Esophagus squamous epithelium (tissue), 5 donors: ENCODE measurements at regions not wholly inside any gene's neighbourhood (a gene's known extent, or its start where the extent isn't known, plus 50 kb on each side); places are given as distances from the start of the nearest gene placed in this dataset.

Source experiments
- DNase-seq: peaks from one replicate; lab custom pipeline; 2025; lab: John Stamatoyannopoulos, UW
- H3K27ac ChIP-seq, 4 donors: fragments of 200-600 bp; sonication (generic); one replicate each; pipeline ENCODE4 v1.5.1; 2016 to 2019; ENCODE audit warnings: mild to moderate bottlenecking in 1 of 4
- H3K27me3 ChIP-seq, 4 donors: fragments of 200-600 bp; sonication (generic); 1 replicate in 3 of 4; 2 replicates in 1 of 4; pipeline versions ENCODE4 v1.5.1 to v1.6.0; 2017 to 2021; ENCODE audit warnings: antibody characterized with exemption in 1 of 4
- H3K36me3 ChIP-seq, 3 donors: fragments of 200-600 bp; sonication (generic); one replicate each; pipeline ENCODE4 v1.5.1; 2016 to 2019
- H3K4me1 ChIP-seq, 3 donors: fragments of 200-600 bp; sonication (generic); one replicate each; pipeline ENCODE4 v1.5.1; 2017 to 2019
- H3K4me3 ChIP-seq, 4 donors: fragments of 200-600 bp; sonication (generic); 1 replicate in 3 of 4; 2 replicates in 1 of 4; pipeline ENCODE4 v1.5.1; 2016 to 2019; ENCODE audit warnings: mild to moderate bottlenecking in 2 of 4, moderate library complexity in 1 of 4
- H3K9me3 ChIP-seq, 3 donors: fragments of 200-600 bp; sonication (generic); one replicate each; pipeline ENCODE4 v1.5.1; 2016 to 2019
- POLR2A ChIP-seq, 4 donors: fragments of 450-650 bp; IDR thresholded peaks; one replicate each; pipeline ENCODE4 v1.6.1; 2017; ENCODE audit warnings: antibody characterized with exemption in 4 of 4, mild to moderate bottlenecking in 4 of 4, moderate library complexity in 3 of 4
- WGBS, 2 donors: methylation state at CpG; one replicate each; pipeline ENCODE4 v1.1.5; 2018; 5-methylcytosine and 5-hydroxymethylcytosine counted together
- intact Hi-C: fragments of 100-400 bp; cut with DNase I; formaldehyde crosslinking; loops from one replicate; pipeline ENCODE4 v1.15.0; 2022
- TF ChIP-seq, protein P1 (sequence below), 6 experiments: fragments of 450-650 bp in 4 of 6; fragments of 200-600 bp in 2 of 6; sonication (generic) in 2 of 6; IDR thresholded peaks; one replicate each; pipeline ENCODE4 v1.5.1; 2016 to 2019; ENCODE audit warnings: antibody characterized with exemption in 6 of 6, mild to moderate bottlenecking in 4 of 6, moderate library complexity in 4 of 6
- donor health status: DM: yes; HTN: yes; CAD: no.

GRCh38 chr14:66244834-66245233 lies 241.3 kb upstream of the CCDC196 start:
- Histone ChIP-seq H3K4me3 (no peak overlapping the region), H3K4me1 (no peaks in the 10 kb centered on the region), H3K36me3 (no peaks in the 10 kb centered on the region), H3K27ac (no peak overlapping the region), H3K27me3 (no peaks in the 10 kb centered on the region), H3K9me3 (no peaks in the 10 kb centered on the region)
- intact Hi-C loops, result no loop called here
- WGBS, 2 donors, result 68 to 85% methylated on average over 5 of the region's 5 CpGs
- DNase-seq, result no peak
- TF ChIP-seq, protein P1, sequence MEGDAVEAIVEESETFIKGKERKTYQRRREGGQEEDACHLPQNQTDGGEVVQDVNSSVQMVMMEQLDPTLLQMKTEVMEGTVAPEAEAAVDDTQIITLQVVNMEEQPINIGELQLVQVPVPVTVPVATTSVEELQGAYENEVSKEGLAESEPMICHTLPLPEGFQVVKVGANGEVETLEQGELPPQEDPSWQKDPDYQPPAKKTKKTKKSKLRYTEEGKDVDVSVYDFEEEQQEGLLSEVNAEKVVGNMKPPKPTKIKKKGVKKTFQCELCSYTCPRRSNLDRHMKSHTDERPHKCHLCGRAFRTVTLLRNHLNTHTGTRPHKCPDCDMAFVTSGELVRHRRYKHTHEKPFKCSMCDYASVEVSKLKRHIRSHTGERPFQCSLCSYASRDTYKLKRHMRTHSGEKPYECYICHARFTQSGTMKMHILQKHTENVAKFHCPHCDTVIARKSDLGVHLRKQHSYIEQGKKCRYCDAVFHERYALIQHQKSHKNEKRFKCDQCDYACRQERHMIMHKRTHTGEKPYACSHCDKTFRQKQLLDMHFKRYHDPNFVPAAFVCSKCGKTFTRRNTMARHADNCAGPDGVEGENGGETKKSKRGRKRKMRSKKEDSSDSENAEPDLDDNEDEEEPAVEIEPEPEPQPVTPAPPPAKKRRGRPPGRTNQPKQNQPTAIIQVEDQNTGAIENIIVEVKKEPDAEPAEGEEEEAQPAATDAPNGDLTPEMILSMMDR (IDR thresholded peaks at IDR 0.05), result no peak
- TF ChIP-seq POLR2A (IDR thresholded peaks at IDR 0.05), result no peak

- no peaks in the 10 kb centered on the region for H3K9me3 ChIP-seq
- H3K27ac ChIP-seq, result no peak overlapping the region
- H3K4me1 ChIP-seq, result no peaks in the 10 kb centered on the region
- no peak overlapping the region for H3K4me3 ChIP-seq
- intact Hi-C loops, result no loop called here
- no peak for TF ChIP-seq POLR2A (IDR thresholded peaks at IDR 0.05)
- TF ChIP-seq, protein P1 (IDR thresholded peaks at IDR 0.05), result no peak
- 43 to 60% methylated on average over 4 of the region's 4 CpGs for WGBS, 2 donors
- no peaks in the 10 kb centered on the region for H3K27me3 ChIP-seq
- no peak for DNase-seq
- H3K36me3 ChIP-seq, result no peaks in the 10 kb centered on the region
Observed at GRCh38 chr14:66247662-66248193, 238.4 kb upstream of the CCDC196 start.

DNA sequence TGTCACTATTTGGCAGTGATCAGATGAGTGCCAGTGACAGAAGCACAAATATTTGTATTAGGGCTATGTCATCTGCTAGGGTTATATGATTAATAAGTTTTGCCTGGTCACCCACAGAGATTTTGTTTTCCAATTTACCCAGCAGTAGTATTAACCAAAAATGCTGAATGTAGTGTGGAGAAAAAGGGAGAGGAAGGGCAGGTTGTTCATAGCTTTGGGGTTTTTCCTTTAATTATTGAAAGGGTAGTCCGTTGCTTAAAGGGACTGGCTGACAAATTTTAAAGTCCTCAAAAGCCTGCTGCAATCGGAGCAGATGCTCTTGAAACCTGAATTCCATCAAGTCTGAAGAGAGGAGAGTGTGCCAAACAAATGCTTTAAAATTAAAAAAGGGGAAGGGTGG lies 237.9 kb upstream of the CCDC196 start:
- intact Hi-C loops, result no loop called here
- 45 to 54% methylated on average over 2 of the region's 2 CpGs for WGBS, 2 donors
- Histone ChIP-seq H3K9me3 (no peaks in the 10 kb centered on the region), H3K4me1 (no peaks in the 10 kb centered on the region), H3K27ac (no peak overlapping the region), H3K36me3 (no peaks in the 10 kb centered on the region), H3K4me3 (no peak overlapping the region), H3K27me3 (no peaks in the 10 kb centered on the region)
- TF ChIP-seq POLR2A (IDR thresholded peaks at IDR 0.05), result no peak
- DNase-seq, result no peak

- DNase-seq, result no peak
- Histone ChIP-seq H3K36me3 (no peaks in the 10 kb centered on the region), H3K9me3 (no peaks in the 10 kb centered on the region), H3K4me3 (no peak overlapping the region), H3K27ac (no peak overlapping the region), H3K27me3 (no peaks in the 10 kb centered on the region), H3K4me1 (no peaks in the 10 kb centered on the region)
- intact Hi-C loops, result no loop called here
- TF ChIP-seq, protein P1 (IDR thresholded peaks at IDR 0.05), result no peak
- no peak for TF ChIP-seq POLR2A (IDR thresholded peaks at IDR 0.05)
- WGBS, 2 donors, result 81 to 83% methylated on average over 3 of the region's 3 CpGs
Observed at GRCh38 chr14:66249544-66249943, 236.6 kb upstream of the CCDC196 start.

DNA sequence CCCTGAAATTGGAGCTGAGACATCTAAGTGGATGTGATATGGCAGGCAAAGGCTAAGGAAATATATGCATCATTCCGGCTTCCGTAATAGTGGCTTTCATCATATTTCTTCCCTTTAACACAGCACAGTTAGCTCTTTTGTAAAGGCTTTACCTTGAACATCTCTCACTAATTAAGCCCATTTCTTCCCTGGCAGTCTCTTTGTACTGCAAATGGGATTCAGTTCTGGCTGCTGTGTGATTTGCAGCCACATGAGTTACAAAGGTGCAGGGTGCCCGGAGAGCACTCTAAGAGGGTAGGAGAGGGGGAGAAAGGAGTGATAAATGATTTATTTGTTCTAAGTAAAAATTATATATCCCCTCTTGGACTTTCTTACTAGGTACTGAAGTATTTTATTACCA lies 232.1 kb upstream of the CCDC196 start:
- H3K4me3 ChIP-seq, result no peak overlapping the region
- H3K4me1 ChIP-seq, result no peaks in the 10 kb centered on the region
- TF ChIP-seq, protein P1 (IDR thresholded peaks at IDR 0.05), result no peak
- TF ChIP-seq POLR2A (IDR thresholded peaks at IDR 0.05), result no peak
- H3K9me3 ChIP-seq, result no peaks in the 10 kb centered on the region
- no peaks in the 10 kb centered on the region for H3K36me3 ChIP-seq
- no peak overlapping the region for H3K27ac ChIP-seq
- no peak for DNase-seq
- 56 to 76% methylated on average over 1 to 3 of the region's 3 CpGs for WGBS, 2 donors
- intact Hi-C loops, result no loop called here
- no peaks in the 10 kb centered on the region for H3K27me3 ChIP-seq
